ENCODE measurements at regions not wholly inside any gene's neighbourhood (a gene's known extent, or its start where the extent isn't known, plus 50 kb on each side); places are given as distances from the start of the nearest gene placed in this dataset.

GRCh38 chr3:95923496-95924210 lies 890.7 kb upstream of the EPHA6 start (continued):
- TF ChIP-seq MTA3 (IDR thresholded peaks at IDR 0.05; ENCODE audit: borderline replicate concordance) = no peak
- TF ChIP-seq ZNF785 (CRISPR knock-in tag; IDR thresholded peaks at IDR 0.05) = no peak
- TF ChIP-seq, protein P1, sequence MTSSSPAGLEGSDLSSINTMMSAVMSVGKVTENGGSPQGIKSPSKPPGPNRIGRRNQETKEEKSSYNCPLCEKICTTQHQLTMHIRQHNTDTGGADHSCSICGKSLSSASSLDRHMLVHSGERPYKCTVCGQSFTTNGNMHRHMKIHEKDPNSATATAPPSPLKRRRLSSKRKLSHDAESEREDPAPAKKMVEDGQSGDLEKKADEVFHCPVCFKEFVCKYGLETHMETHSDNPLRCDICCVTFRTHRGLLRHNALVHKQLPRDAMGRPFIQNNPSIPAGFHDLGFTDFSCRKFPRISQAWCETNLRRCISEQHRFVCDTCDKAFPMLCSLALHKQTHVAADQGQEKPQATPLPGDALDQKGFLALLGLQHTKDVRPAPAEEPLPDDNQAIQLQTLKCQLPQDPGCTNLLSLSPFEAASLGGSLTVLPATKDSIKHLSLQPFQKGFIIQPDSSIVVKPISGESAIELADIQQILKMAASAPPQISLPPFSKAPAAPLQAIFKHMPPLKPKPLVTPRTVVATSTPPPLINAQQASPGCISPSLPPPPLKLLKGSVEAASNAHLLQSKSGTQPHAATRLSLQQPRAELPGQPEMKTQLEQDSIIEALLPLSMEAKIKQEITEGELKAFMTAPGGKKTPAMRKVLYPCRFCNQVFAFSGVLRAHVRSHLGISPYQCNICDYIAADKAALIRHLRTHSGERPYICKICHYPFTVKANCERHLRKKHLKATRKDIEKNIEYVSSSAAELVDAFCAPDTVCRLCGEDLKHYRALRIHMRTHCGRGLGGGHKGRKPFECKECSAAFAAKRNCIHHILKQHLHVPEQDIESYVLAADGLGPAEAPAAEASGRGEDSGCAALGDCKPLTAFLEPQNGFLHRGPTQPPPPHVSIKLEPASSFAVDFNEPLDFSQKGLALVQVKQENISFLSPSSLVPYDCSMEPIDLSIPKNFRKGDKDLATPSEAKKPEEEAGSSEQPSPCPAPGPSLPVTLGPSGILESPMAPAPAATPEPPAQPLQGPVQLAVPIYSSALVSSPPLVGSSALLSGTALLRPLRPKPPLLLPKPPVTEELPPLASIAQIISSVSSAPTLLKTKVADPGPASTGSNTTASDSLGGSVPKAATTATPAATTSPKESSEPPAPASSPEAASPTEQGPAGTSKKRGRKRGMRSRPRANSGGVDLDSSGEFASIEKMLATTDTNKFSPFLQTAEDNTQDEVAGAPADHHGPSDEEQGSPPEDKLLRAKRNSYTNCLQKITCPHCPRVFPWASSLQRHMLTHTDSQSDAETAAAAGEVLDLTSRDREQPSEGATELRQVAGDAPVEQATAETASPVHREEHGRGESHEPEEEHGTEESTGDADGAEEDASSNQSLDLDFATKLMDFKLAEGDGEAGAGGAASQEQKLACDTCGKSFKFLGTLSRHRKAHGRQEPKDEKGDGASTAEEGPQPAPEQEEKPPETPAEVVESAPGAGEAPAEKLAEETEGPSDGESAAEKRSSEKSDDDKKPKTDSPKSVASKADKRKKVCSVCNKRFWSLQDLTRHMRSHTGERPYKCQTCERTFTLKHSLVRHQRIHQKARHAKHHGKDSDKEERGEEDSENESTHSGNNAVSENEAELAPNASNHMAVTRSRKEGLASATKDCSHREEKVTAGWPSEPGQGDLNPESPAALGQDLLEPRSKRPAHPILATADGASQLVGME (CRISPR knock-in tag; IDR thresholded peaks at IDR 0.05) = no peak
- no peak for TF ChIP-seq FOXM1 (IDR thresholded peaks at IDR 0.05; ENCODE audit: low read depth)
- no peak for TF ChIP-seq FOXM1 (CRISPR knock-in tag; IDR thresholded peaks at IDR 0.05; ENCODE audit: low read depth)
- TF ChIP-seq MEF2D (tag; conservative IDR thresholded peaks at IDR 0.05; ENCODE audit: low read depth) = peak; percentile 75; the same call in 1 of the 2 replicates

Data from K562 (cell line).